IMR-90 (cell line): ENCODE measurements at regions not wholly inside any gene's neighbourhood (a gene's known extent, or its start where the extent isn't known, plus 50 kb on each side); places are given as distances from the start of the nearest gene placed in this dataset.

Experiments
- ATAC-seq: fragments of 200-7000 bp; cut with Tn5 transposase; 2 replicates; pipeline ENCODE4 v1.9.1; 2020; ENCODE audit warnings: low read depth, mild to moderate bottlenecking, moderate library complexity
- BruUV-seq: library from RNA; stranded (reverse); fragments of 400-500 nt; replicated peaks from 2 replicates; lab custom pipeline; 2021; lab: Mats Ljungman, UMichigan
- CTCF ChIA-PET: fragments of 300-600 bp; formaldehyde crosslinking; extraction: SDS; loops from one replicate; lab custom pipeline; 2021; ENCODE audit warnings: antibody characterized with exemption; lab: Yijun Ruan, JAX
- POLR2A ChIA-PET: fragments of 300-600 bp; sonication (Branson Sonifier 250); formaldehyde crosslinking; loops from one replicate; lab custom pipeline; 2022; ENCODE audit warnings: antibody characterized with exemption; ENCODE audit not compliant: unreplicated experiment; lab: Charles Lee
- DNase-seq: peaks from one replicate; pipeline ENCODE4 v3.0.0; 2013
- H2AFZ ChIP-seq: replicated peaks from 2 replicates; pipeline ENCODE3; 2013; ENCODE audit warnings: low read length, mild to moderate bottlenecking; ENCODE audit not compliant: poor library complexity
- H2AK5ac ChIP-seq: 2 replicates; pipeline ENCODE4 v1.6.1; 2013; ENCODE audit warnings: low read depth, low read length, inconsistent platforms
- H2AK9ac ChIP-seq: replicated peaks from 2 replicates; pipeline ENCODE3; 2013; ENCODE audit warnings: mild to moderate bottlenecking, low read depth, low read length, moderate library complexity; ENCODE audit not compliant: poor library complexity
- H2BK120ac ChIP-seq: 2 replicates; pipeline ENCODE4 v1.6.1; 2013; ENCODE audit warnings: low read depth, low read length, inconsistent platforms
- H2BK15ac ChIP-seq: 3 replicates; pipeline ENCODE4 v1.6.1; 2013; ENCODE audit warnings: low read depth, low read length, inconsistent platforms
- H2BK20ac ChIP-seq: 2 replicates; pipeline ENCODE4 v1.6.1; 2013; ENCODE audit warnings: low read depth, mild to moderate bottlenecking, inconsistent platforms, low read length, moderate library complexity
- H2BK5ac ChIP-seq: 2 replicates; pipeline ENCODE4 v1.6.1; 2013; ENCODE audit warnings: mild to moderate bottlenecking, low read depth, low read length, inconsistent platforms; ENCODE audit not compliant: poor library complexity, severe bottlenecking
- H3K14ac ChIP-seq: replicated peaks from 2 replicates; pipeline ENCODE4 v1.6.1; 2013; ENCODE audit warnings: low read depth, low read length, inconsistent platforms
- H3K18ac ChIP-seq: 2 replicates; pipeline ENCODE4 v1.6.1; 2013; ENCODE audit warnings: low read depth, low read length, control low read depth
- H3K23ac ChIP-seq: 2 replicates; pipeline ENCODE4 v1.6.1; 2013; ENCODE audit warnings: low read depth, low read length, inconsistent platforms
- H3K27ac ChIP-seq: 2 replicates; pipeline ENCODE4 v1.5.1; 2013; ENCODE audit warnings: mild to moderate bottlenecking, control low read depth, low read length; ENCODE audit not compliant: insufficient read depth
- H3K27me3 ChIP-seq: 2 replicates; pipeline ENCODE4 v1.6.1; 2013; ENCODE audit warnings: low read length; ENCODE audit not compliant: control insufficient read depth, insufficient read depth
- H3K36me3 ChIP-seq: 2 replicates; pipeline ENCODE4 v1.6.1; 2013; ENCODE audit warnings: low read length, mixed read lengths; ENCODE audit not compliant: control insufficient read depth, insufficient read depth
- H3K4ac ChIP-seq: 2 replicates; pipeline ENCODE4 v1.6.1; 2013; ENCODE audit warnings: low read depth, low read length, inconsistent platforms
- H3K4me1 ChIP-seq: 2 replicates; pipeline ENCODE4 v1.6.1; 2013; ENCODE audit warnings: low read length, mixed read lengths; ENCODE audit not compliant: control insufficient read depth, insufficient read depth
- H3K4me2 ChIP-seq: 2 replicates; pipeline ENCODE4 v1.6.1; 2013; ENCODE audit warnings: low read depth, mild to moderate bottlenecking, control low read depth, low read length, moderate library complexity
- H3K4me3 ChIP-seq: 2 replicates; pipeline ENCODE4 v1.5.1; 2013; ENCODE audit warnings: low read depth, mild to moderate bottlenecking, control low read depth, low read length, moderate library complexity; ENCODE audit not compliant: insufficient read depth
- H3K56ac ChIP-seq: 2 replicates; pipeline ENCODE4 v1.6.1; 2013; ENCODE audit warnings: low read length, inconsistent platforms; ENCODE audit not compliant: insufficient read depth; ENCODE audit errors: extremely low read depth
- H3K79me1 ChIP-seq, 2 experiments: 2 replicates each; pipeline ENCODE4 v1.6.1; 2013; ENCODE audit warnings: low read length in 2 of 2, inconsistent platforms in 1 of 2, low read depth in 1 of 2
- H3K9ac ChIP-seq: 2 replicates; pipeline ENCODE4 v1.6.1; 2013; ENCODE audit warnings: low read depth, low read length, control low read depth
- H3K9me1 ChIP-seq: 2 replicates; pipeline ENCODE4 v1.6.1; 2013; ENCODE audit warnings: low read length, inconsistent platforms; ENCODE audit not compliant: insufficient read depth
- H3K9me3 ChIP-seq: 2 replicates; pipeline ENCODE4 v1.6.1; 2013; ENCODE audit warnings: low read length; ENCODE audit not compliant: control insufficient read depth, insufficient read depth
- H4K20me1 ChIP-seq: 2 replicates; pipeline ENCODE4 v1.6.1; 2013; ENCODE audit warnings: low read length, inconsistent platforms; ENCODE audit not compliant: insufficient read depth
- H4K5ac ChIP-seq: 2 replicates; pipeline ENCODE4 v1.6.1; 2013; ENCODE audit warnings: mild to moderate bottlenecking, low read depth, low read length, control low read depth
- H4K8ac ChIP-seq, 2 experiments: 2 replicates each; pipeline ENCODE4 v1.6.1; 2013; ENCODE audit warnings: low read depth in 2 of 2, low read length in 2 of 2, control low read depth in 1 of 2, inconsistent platforms in 1 of 2
- H4K91ac ChIP-seq: 2 replicates; pipeline ENCODE4 v1.6.1; 2013; ENCODE audit warnings: low read depth, low read length, inconsistent platforms; ENCODE audit not compliant: insufficient read depth
- CEBPB ChIP-seq: IDR thresholded peaks from 2 replicates; pipeline ENCODE4 v1.6.1; 2012; ENCODE audit warnings: low read depth, low read length, improper control_type of control experiment
- CHD1 ChIP-seq: IDR thresholded peaks from 2 replicates; pipeline ENCODE4 v1.6.1; 2012; ENCODE audit warnings: low read depth, low read length, improper control_type of control experiment
- FOS ChIP-seq: fragments of 150-350 bp; IDR thresholded peaks from 2 replicates; pipeline ENCODE4 v1.6.1; 2016; ENCODE audit warnings: low read depth, low read length
- MAZ ChIP-seq: IDR thresholded peaks from 2 replicates; pipeline ENCODE4 v1.6.1; 2012; ENCODE audit warnings: low read depth, mild to moderate bottlenecking, low read length, improper control_type of control experiment, moderate library complexity, borderline replicate concordance
- POLR2A ChIP-seq: IDR thresholded peaks from 2 replicates; pipeline ENCODE4 v1.6.1; 2012; ENCODE audit warnings: mild to moderate bottlenecking, low read depth, low read length
- RAD21 ChIP-seq: IDR thresholded peaks from 2 replicates; pipeline ENCODE4 v1.6.1; 2012; ENCODE audit warnings: low read length, improper control_type of control experiment
- RCOR1 ChIP-seq: IDR thresholded peaks from 2 replicates; pipeline ENCODE4 v1.6.1; 2012; ENCODE audit warnings: mild to moderate bottlenecking, low read length, improper control_type of control experiment; ENCODE audit not compliant: insufficient replicate concordance
- USF2 ChIP-seq: fragments of 150-350 bp; IDR thresholded peaks from 2 replicates; pipeline ENCODE4 v1.6.1; 2017; ENCODE audit warnings: mild to moderate bottlenecking, antibody characterized with exemption, low read length, low read depth
- WGBS, 2 experiments: methylation state at CpG; one replicate each; pipeline versions ENCODE4 v1.1.5 to v1.1.7; 2013; ENCODE audit warnings: missing lambda C conversion rate in 2 of 2; ENCODE audit not compliant: insufficient read length in 1 of 2; ENCODE audit errors: extremely low coverage in 2 of 2; 5-methylcytosine and 5-hydroxymethylcytosine counted together
- dilution Hi-C: fragments of 300-500 bp; cut with HindIII; formaldehyde crosslinking; loops from one replicate; pipeline ENCODE4 v1.14.3; 2018; ENCODE audit warnings: low sequenced_read_pairs; ENCODE audit not compliant: unreplicated experiment
- in situ Hi-C: fragments of 300-500 bp; cut with MboI; formaldehyde crosslinking; loops from 3 replicates; pipeline ENCODE4 v1.14.3; 2019; ENCODE audit warnings: low sequenced_read_pairs, inconsistent platforms, mixed read lengths
- intact Hi-C: fragments of 100-400 bp; cut with micrococcal nuclease; formaldehyde crosslinking; loops from 2 replicates; pipeline ENCODE4 v1.10.0; 2022

GRCh38 chr9:96149533-96150280, 152.3 kb downstream of the HSD17B3 start:
- H3K4me2 ChIP-seq, result no peak overlapping the region
- no peak overlapping the region for H2BK20ac ChIP-seq
- H3K14ac ChIP-seq, result no peak overlapping the region
- H3K23ac ChIP-seq, result no peak overlapping the region
- H3K79me1 ChIP-seq, result no peaks in the 10 kb centered on the region
- H4K91ac ChIP-seq, result no peak overlapping the region
- intact Hi-C loops, result no loop called here
- BruUV-seq, result no TSS peak
- no peaks in the 10 kb centered on the region for H3K4me1 ChIP-seq
- H4K20me1 ChIP-seq, result no peaks in the 10 kb centered on the region
- no peak overlapping the region for H3K56ac ChIP-seq
- H3K4me3 ChIP-seq, result no peak overlapping the region
- in situ Hi-C loops, result no loop called here
- WGBS, 2 experiments, result 40% methylated on average over 2 of the region's 13 CpGs; no CpG with 5 or more reads in 1 of the 2 experiments
- H3K27me3 ChIP-seq, result peaks cover 20% of the 10 kb centered on the region
- H3K9me1 ChIP-seq, result no peaks in the 10 kb centered on the region
- DNase-seq (no peak), ATAC-seq (no peak)
- no peak overlapping the region for H2AK5ac ChIP-seq
- no peak overlapping the region for H3K27ac ChIP-seq
- H3K18ac ChIP-seq, result no peak overlapping the region
- H2BK15ac ChIP-seq, result no peak overlapping the region
- ChIA-PET POLR2A (no interaction called here), CTCF (no interaction called here)
- no peak overlapping the region for H2AFZ ChIP-seq
- H4K5ac ChIP-seq, result no peak overlapping the region
- no peak overlapping the region for H3K9ac ChIP-seq
- peaks cover 3% of the 10 kb centered on the region; the same call in 1 of the 2 replicates for H3K9me3 ChIP-seq
- TF ChIP-seq CHD1 (no peak), FOS (no peak), RAD21 (no peak), MAZ (no peak), POLR2A (no peak), CEBPB (no peak), RCOR1 (no peak), USF2 (no peak)
- H3K36me3 ChIP-seq, result no peaks in the 10 kb centered on the region
- no peak overlapping the region for H2AK9ac ChIP-seq
- no peak overlapping the region for H4K8ac ChIP-seq
- H3K4ac ChIP-seq, result no peak overlapping the region
- dilution Hi-C loops, result no loop called here
- H2BK120ac ChIP-seq, result no peak overlapping the region
- no peak overlapping the region for H2BK5ac ChIP-seq
